Peyer's patch (tissue), 4 donors: ENCODE measurements at regions not wholly inside any gene's neighbourhood (a gene's known extent, or its start where the extent isn't known, plus 50 kb on each side); places are given as distances from the start of the nearest gene placed in this dataset.
"Not testable (repeated sequence)": the region's sequence is repeated elsewhere in the genome, so short reads cannot be mapped to it uniquely, and the experiment has no call there.

Experiments used
- DNase-seq, 3 donors: peaks; one replicate each; pipeline ENCODE4 v3.0.0-alpha.2; 2017 to 2019
- H3K27ac ChIP-seq, 4 donors: fragments of 200-600 bp; sonication (generic); one replicate each; pipeline ENCODE4 v1.5.1; 2016 to 2019
- H3K27me3 ChIP-seq, 2 donors: fragments of 200-600 bp; sonication (generic); one replicate each; pipeline ENCODE4 v1.5.1; 2019
- H3K36me3 ChIP-seq, 3 donors: fragments of 200-600 bp; sonication (generic); one replicate each; pipeline ENCODE4 v1.5.1; 2016 to 2019
- H3K4me1 ChIP-seq, 4 donors: fragments of 200-600 bp; sonication (generic); one replicate each; pipeline ENCODE4 v1.5.1; 2016 to 2019
- H3K4me3 ChIP-seq, 4 donors: fragments of 200-600 bp; sonication (generic); 1 replicate in 3 of 4; 2 replicates in 1 of 4; pipeline ENCODE4 v1.5.1; 2016 to 2019; ENCODE audit warnings: mild to moderate bottlenecking in 1 of 4
- H3K9me3 ChIP-seq, 4 donors: fragments of 200-600 bp; sonication (generic); one replicate each; pipeline ENCODE4 v1.5.1; 2016 to 2019; ENCODE audit warnings: mild to moderate bottlenecking in 1 of 4
- TF ChIP-seq, protein P1 (sequence below), 6 experiments: fragments of 450-650 bp in 4 of 6; fragments of 200-600 bp in 2 of 6; sonication (generic) in 1 of 6; IDR thresholded peaks; one replicate each; pipeline ENCODE4 v1.5.1; 2017 to 2019; ENCODE audit warnings: antibody characterized with exemption in 6 of 6, mild to moderate bottlenecking in 3 of 6, moderate library complexity in 1 of 6

DNA sequence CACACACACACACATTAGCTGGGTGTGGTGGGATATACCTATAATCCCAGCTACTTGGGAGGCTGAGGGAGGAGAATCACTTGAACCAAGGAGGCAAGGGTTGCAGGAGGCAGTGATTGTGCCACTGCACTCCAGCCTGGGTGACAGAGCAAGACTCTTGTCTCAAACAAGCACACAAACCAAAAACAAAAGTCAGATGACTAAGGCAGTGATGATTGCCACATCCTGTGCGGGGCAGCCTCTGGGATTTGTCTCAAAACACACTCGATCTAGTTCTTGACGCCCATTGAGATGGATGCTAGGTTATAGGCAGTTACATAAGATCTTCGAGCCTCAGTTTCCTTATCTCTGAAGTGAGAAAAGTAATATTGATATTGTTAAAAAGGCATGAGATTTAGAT, 57.8 kb upstream of the NBPF8 start:
- H3K9me3 ChIP-seq, H3K27ac ChIP-seq, H3K4me3 ChIP-seq, H3K4me1 ChIP-seq, H3K27me3 ChIP-seq, H3K36me3 ChIP-seq: not testable (repeated sequence)
- DNase-seq: peak; percentile 40 to 80 (median 69)

DNA sequence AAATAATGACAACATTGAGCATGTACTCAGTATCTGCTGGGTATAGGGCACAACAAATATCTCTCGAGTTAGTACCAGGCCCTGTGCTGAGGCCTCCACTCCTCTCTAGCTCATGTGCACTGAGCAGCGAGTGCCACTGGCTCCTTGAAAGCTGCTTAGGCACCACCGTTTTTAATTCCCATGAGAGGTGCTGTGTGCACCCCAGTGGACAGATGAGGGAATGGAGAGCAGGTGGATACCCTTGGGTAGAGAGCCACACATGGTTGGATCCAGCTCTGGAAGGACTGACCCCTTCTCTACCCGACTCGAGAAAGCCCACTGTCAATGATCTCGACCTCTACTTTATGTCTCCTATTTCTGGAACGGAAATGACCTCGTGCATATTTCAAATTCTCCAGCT, 58.7 kb upstream of the NBPF8 start:
- H3K27ac ChIP-seq, H3K36me3 ChIP-seq, H3K9me3 ChIP-seq, H3K4me1 ChIP-seq, H3K27me3 ChIP-seq, H3K4me3 ChIP-seq: not testable (repeated sequence)
- DNase-seq: peak in 2 of 3 donors; percentile 19 to 59
- TF ChIP-seq, protein P1, sequence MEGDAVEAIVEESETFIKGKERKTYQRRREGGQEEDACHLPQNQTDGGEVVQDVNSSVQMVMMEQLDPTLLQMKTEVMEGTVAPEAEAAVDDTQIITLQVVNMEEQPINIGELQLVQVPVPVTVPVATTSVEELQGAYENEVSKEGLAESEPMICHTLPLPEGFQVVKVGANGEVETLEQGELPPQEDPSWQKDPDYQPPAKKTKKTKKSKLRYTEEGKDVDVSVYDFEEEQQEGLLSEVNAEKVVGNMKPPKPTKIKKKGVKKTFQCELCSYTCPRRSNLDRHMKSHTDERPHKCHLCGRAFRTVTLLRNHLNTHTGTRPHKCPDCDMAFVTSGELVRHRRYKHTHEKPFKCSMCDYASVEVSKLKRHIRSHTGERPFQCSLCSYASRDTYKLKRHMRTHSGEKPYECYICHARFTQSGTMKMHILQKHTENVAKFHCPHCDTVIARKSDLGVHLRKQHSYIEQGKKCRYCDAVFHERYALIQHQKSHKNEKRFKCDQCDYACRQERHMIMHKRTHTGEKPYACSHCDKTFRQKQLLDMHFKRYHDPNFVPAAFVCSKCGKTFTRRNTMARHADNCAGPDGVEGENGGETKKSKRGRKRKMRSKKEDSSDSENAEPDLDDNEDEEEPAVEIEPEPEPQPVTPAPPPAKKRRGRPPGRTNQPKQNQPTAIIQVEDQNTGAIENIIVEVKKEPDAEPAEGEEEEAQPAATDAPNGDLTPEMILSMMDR (IDR thresholded peaks at IDR 0.05): peak in 1 of 6 experiments; percentile 14

DNA sequence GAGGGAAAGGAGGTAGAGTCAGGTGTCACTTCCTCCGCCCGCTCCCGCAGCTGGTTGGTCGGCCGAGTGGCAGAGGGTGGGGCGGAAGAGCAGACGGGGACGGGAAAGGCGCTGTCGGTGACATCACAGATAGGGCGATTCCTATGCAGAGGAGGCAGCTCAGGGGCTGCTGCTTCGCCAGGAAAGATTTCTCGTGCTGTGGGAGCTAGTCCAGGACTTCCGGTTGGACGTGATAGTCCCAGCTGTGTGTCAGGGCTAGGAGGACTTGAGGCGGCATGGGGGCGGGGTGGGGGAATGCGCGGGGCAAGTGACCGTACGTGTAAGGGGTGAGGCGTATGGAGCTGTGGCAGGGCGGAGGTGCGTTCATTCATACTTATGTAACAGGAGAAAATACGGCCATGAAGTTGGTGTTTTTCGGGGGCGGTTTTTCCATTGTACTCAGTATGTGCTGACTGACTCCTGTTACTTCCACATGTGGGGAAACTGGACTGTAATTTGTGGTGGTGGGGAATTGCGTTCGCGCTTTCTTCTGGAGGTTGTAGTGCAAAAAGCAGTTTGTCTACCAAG, 60.1 kb upstream of the NBPF8 start:
- H3K4me1 ChIP-seq: not testable (repeated sequence)
- peak overlapping the region in 2 of 4 donors; percentile 35 to 36 for H3K4me3 ChIP-seq

DNA sequence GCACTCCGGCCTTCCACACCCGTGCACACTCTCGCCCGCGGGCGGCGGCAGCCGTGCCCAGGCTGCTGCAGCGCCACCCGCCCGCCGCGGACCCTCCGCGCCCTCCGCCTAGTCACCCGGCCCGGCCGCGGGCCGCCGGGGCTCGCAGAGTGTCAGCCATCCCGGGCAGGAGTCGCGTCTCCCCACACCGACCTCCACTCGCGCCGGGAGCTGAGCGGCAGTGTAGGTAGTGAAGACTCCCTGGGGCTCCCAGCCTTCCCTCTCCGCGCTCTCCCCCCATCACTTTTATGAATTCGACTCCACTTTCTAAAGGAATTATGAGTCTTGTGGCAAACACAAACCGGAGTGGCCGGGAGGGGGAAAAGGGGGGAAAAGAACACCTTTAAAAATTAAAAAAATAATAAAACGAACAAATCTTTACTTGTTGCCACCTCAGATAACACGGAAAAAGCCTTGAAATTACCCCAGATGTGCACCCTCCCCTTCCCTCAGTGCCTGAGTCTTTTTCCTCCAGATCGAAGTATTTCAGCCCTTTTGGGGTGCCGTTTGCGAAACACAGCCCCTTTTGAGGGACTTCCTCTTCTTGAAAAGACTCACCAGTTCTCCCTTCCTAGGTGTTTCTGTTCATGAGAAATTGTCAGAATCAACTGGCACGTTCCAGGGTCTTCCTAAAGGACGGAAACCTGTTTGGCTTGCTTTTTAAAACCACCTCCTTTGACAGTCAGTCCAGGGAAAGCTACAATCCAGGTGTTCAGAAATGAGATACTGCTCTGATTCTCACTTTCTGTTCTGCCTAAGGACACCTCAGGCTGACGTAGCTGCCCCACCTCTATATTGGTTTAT, 72.4 kb upstream of the NBPF8 start:
- H3K4me1 ChIP-seq, H3K27me3 ChIP-seq, H3K36me3 ChIP-seq, H3K9me3 ChIP-seq: not testable (repeated sequence)
- peak in 2 of 3 donors; percentile 21 to 51 for DNase-seq
- H3K27ac ChIP-seq: peak overlapping the region; percentile 62 to 82 (median 78)
- H3K4me3 ChIP-seq: peak overlapping the region; percentile 28 to 60 (median 44)

More for the DNA sequence above, 60.1 kb upstream of the NBPF8 start:
- not testable (repeated sequence) for H3K36me3 ChIP-seq, H3K9me3 ChIP-seq, H3K27me3 ChIP-seq
- DNase-seq: peak; percentile 54 to 67 (median 58)
- peak overlapping the region in 3 of 4 donors; percentile 65 to 82 (median 79) for H3K27ac ChIP-seq

DNA sequence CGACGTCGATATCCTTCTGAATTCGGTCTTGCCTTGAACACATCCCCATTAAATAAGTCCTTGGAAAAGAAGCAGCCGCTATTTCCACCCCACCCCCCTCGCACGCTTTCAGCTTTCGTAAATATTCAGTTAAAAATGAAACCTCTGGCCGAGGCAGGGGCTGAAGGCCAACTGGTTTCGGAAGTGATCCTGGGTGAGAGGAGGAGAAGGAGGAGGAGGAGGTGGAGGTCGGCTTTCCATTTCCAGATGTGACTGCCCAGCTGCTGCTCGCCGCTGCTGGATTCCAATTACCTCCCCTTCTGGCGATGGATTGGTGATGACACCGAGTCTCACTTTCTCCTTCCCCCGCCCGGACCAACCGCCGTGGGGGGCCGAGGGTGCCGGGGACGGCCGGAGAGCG, 73.1 kb upstream of the NBPF8 start:
- not testable (repeated sequence) for H3K27me3 ChIP-seq, H3K4me1 ChIP-seq, H3K36me3 ChIP-seq, H3K9me3 ChIP-seq
- Histone ChIP-seq H3K4me3 (peak overlapping the region; percentile 37 to 60 (median 50)), H3K27ac (peak overlapping the region; percentile 74 to 82 (median 77))
- peak; percentile 26 to 53 (median 53) for DNase-seq

DNA sequence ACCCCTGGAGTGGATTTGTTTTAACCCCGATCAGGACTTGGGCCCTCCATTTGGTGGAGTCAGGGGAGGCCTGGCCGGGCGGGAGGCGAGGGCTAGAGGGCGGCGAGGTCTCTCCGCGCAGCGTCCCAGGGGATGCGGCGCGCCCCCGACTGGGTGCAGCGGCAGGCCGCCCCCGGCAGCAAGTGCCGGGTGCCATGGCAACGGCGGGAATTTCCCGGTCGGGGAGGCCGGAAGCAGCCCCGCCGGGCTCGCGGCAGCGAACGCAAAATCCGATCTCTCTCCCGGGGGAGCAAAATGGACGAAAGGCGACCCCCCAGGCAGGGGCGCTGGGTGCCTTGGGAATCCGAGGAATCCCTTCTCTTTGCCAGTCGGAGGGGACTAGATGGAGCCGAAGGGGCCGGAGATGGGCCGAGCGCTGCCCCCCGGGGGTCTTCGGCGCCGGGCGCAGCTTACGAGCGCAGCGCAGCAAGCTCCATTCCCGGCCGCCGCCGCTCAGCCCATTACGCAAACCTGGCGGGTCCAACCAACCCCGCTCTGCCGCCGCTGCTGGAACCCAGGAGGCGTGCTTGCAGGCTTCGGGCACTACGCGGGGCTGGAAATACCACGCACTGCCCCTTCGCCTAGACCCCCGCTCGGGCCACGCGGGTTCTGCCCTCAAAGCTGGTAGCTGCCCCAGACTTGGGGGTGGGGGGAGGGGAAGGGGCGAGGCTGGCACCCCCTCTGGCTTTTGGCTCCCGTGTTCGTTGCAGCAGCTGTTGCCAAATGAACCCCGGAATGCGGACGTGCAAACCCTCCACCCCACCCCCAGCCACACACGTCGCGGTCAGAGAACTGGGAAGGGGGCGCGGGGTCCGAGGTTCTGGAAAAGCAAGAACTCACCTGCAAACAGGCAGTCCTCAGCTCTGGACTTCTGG, 73.7 kb upstream of the NBPF8 start:
- H3K27ac ChIP-seq: peak overlapping the region; percentile 75 to 82 (median 80)
- DNase-seq: peak in 2 of 3 donors; percentile 39 to 71
- peak overlapping the region; percentile 44 to 60 (median 52) for H3K4me3 ChIP-seq

DNA sequence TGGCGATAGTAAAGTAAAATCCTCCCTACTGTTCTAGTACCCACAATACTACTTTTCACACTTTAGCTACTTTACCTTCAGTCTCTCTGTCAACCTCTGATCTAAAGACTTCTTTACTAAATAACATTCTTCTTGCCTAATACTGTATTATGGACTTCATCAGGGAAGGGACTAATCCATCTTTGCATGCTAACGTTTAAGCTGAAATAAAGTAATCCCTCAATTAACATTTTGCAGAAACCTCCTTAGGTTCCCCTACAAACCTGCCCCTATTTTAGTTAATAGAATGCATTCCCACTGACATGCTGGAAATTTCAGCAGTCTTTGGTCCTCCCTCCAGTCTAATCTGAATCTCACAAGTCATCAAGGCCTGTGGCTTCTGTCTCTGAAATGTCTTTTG, 99.1 kb upstream of the NBPF8 start:
- H3K9me3 ChIP-seq, H3K27me3 ChIP-seq, H3K27ac ChIP-seq, H3K36me3 ChIP-seq, DNase-seq, H3K4me3 ChIP-seq, H3K4me1 ChIP-seq: not testable (repeated sequence)

More for the DNA sequence above, 73.7 kb upstream of the NBPF8 start:
- not testable (repeated sequence) for H3K36me3 ChIP-seq, H3K4me1 ChIP-seq, H3K9me3 ChIP-seq, H3K27me3 ChIP-seq

DNA sequence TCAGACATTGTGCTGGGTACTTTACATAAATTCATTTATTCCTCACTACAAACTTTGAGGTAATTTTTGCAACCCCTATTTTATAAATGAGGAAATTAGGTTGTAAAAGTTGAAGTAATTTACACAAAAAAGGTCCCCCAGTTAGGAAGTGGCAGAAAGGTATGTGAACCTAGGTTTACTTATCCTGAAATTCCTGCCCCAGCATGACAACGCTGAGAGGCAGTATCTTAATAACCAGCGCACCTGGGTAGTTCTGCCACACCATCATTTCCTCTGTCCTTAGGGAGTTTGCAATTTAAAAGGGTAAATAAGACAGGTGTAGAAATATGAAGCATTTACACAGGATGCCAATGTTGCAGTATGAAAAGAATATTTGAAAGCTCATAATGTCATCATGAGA, 102.9 kb upstream of the NBPF8 start:
- not testable (repeated sequence) for H3K4me3 ChIP-seq, H3K9me3 ChIP-seq, DNase-seq

DNA sequence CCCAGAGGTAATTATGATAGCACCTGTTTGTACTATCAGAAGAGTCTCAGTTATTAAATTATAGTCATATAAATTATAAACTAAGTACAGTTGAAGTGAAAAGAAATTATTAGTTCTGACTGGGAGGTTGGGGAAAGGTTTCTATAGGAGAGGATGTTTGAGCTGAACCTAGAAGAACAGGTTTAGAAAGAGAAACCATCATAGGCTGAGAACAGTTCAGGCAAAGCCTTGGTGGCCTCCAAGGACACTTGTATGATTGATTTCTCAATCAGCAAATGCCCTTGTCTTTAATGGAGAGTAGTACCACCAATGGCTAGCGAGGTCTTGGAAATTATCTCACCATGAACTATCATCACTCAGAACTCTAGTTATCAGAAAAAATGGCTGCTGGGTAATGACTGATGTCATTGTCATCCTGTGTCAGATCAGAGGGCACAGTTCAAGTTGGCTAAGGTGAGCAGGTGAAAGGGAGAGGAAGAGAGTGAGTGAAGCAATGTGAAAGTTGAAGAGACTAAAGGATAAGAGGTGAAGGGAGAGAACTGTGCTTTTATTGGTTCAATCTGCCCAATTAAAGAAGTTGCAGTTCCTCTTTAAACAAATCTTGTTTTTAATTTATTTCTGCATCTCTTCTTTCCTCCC, 105.8 kb upstream of the NBPF8 start:
- not testable (repeated sequence) for H3K36me3 ChIP-seq, H3K4me3 ChIP-seq, H3K4me1 ChIP-seq, H3K27ac ChIP-seq, DNase-seq, H3K27me3 ChIP-seq, H3K9me3 ChIP-seq

More for the DNA sequence above, 102.9 kb upstream of the NBPF8 start:
- not testable (repeated sequence) for H3K27ac ChIP-seq, H3K4me1 ChIP-seq, H3K36me3 ChIP-seq, H3K27me3 ChIP-seq

DNA sequence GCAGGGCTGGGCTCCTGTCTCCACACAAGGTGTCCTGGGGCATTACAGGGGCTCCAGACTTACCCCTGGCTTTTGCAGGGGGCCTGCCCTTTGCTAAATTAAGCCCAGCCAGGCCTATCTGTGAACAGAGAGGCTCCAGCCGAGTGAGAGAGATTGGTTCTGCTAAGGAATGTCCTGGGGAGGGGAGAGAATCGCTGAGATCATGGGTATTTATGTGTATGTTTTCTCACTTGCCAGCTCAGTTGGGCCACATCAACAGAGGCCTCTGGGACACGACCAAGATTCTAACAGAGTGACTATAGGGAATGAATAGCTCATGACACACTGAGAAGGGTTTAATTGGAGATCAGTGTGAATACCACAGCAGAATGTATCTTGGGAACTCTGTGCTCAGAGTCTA, 109.8 kb upstream of the NBPF8 start:
- not testable (repeated sequence) for H3K27ac ChIP-seq, H3K36me3 ChIP-seq, H3K4me3 ChIP-seq, DNase-seq, H3K9me3 ChIP-seq, H3K4me1 ChIP-seq, H3K27me3 ChIP-seq

DNA sequence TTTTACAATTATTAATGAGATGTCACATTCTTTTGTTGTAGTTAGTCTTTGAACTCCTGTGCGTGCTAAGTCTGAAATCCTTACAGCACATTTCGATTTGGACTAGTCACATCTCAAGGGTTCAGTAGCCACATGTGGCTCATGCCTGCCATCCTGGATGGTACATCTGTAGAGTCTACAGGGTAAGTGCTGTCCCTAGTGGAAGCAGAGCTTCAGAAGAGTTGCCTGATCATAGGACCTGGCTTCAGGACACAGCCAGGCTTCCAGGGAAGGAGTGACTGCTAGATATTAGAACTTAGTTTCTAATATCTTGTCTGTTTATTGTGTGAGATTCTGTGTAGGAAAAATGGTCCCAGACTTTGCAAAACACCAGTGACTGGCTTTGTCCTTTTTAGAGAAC, 110.5 kb upstream of the NBPF8 start:
- not testable (repeated sequence) for H3K36me3 ChIP-seq, H3K27ac ChIP-seq, H3K27me3 ChIP-seq, H3K9me3 ChIP-seq, H3K4me3 ChIP-seq, H3K4me1 ChIP-seq, DNase-seq

DNA sequence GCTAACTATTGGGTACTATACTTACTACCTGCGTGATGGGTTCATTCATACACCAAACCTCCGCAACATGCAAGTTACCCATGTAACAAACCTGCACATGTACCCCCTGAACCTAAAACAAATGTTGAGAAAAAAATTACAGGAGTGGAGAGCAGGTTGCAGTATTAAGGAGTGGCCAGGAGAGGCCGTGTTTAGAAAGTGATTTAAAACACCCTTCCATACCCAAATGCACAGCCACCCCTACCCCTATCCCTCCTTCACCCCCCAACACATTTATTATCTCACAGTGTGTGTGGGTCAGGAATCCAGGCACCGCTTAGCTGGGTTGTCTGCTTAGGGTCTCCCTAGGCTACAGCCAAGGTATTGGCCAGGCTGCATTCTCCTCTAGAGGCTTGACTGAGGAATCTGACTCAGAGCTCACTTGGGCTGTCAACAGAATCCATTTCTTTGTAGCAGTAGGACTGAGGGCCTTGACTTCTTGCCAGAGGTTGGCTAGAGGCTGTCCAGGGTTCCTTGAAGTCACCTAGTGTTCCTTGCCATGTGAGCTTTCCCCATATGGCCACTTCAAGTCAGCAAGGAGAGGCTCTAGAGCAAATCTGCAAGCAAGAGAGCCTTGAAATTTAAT, 115.3 kb upstream of the NBPF8 start:
- not testable (repeated sequence) for H3K4me3 ChIP-seq

DNA sequence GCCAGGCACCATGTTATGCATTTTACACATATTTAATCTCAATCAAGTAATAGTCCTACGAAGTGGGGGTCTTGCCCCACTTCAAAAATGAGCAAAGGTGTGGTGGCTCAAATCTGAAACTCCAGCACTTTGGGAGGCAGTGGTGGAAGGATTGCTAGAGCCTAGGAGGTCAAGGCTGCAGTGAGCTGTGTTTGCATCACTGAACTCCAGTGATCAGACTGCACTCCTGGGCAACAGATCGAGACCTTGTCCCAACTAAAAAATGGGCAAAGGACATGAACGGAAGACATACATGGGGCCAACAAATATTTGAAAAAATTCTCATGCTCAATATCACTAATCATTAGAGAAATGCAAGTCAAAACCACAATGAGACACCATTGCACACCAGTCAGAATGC, 116.3 kb upstream of the NBPF8 start:
- not testable (repeated sequence) for H3K36me3 ChIP-seq, H3K27ac ChIP-seq, DNase-seq, H3K4me3 ChIP-seq, H3K9me3 ChIP-seq, H3K27me3 ChIP-seq, H3K4me1 ChIP-seq

More for the DNA sequence above, 115.3 kb upstream of the NBPF8 start:
- not testable (repeated sequence) for H3K4me1 ChIP-seq, H3K27ac ChIP-seq, H3K27me3 ChIP-seq, H3K36me3 ChIP-seq, H3K9me3 ChIP-seq, DNase-seq
